Upper lobe of left lung (tissue), 6 donors: ENCODE measurements at regions not wholly inside any gene's neighbourhood (a gene's known extent, or its start where the extent isn't known, plus 50 kb on each side); places are given as distances from the start of the nearest gene placed in this dataset.
A peak's percentile ranks its signal among the peaks of the same experiment; 100 is the strongest.

Experiments
- ATAC-seq, 2 donors: fragments of 200-7000 bp; cut with Tn5 transposase; one replicate each; pipeline ENCODE4 v1.9.1; 2022; ENCODE audit warnings: mild to moderate bottlenecking in 2 of 2, moderate library complexity in 2 of 2; ENCODE audit not compliant: low FRiP score in 2 of 2
- DNase-seq, 2 donors: peaks; one replicate each; pipeline ENCODE4 v3.0.0-alpha.2; 2019 to 2020
- H3K27ac ChIP-seq, 4 donors: fragments of 200-600 bp; sonication (generic); one replicate each; pipeline ENCODE4 v1.5.1; 2016 to 2019
- H3K27me3 ChIP-seq, 4 donors: fragments of 200-600 bp; sonication (generic); one replicate each; pipeline ENCODE4 v1.5.1; 2017 to 2019
- H3K36me3 ChIP-seq, 4 donors: fragments of 200-600 bp; sonication (generic); one replicate each; pipeline ENCODE4 v1.5.1; 2016 to 2019
- H3K4me1 ChIP-seq, 4 donors: fragments of 200-600 bp; sonication (generic); one replicate each; pipeline ENCODE4 v1.5.1; 2018 to 2019
- H3K4me3 ChIP-seq, 4 donors: fragments of 200-600 bp; sonication (generic); one replicate each; pipeline ENCODE4 v1.5.1; 2017 to 2019; ENCODE audit warnings: mild to moderate bottlenecking in 2 of 4, moderate library complexity in 1 of 4
- H3K9me3 ChIP-seq, 4 donors: fragments of 200-600 bp; sonication (generic); one replicate each; pipeline ENCODE4 v1.5.1; 2018 to 2019
- CTCF ChIP-seq, 6 experiments: fragments of 450-650 bp in 4 of 6; fragments of 200-600 bp in 2 of 6; sonication (generic) in 2 of 6; IDR thresholded peaks; one replicate each; pipeline ENCODE4 v1.5.1; 2016 to 2019; ENCODE audit warnings: antibody characterized with exemption in 6 of 6
- EP300 ChIP-seq, 4 donors: sonication (generic); formaldehyde crosslinking; IDR thresholded peaks; one replicate each; pipeline ENCODE4 v1.5.1; 2017; ENCODE audit warnings: antibody characterized with exemption in 4 of 4, control low read depth in 2 of 4
- POLR2A ChIP-seq, 4 donors: fragments of 450-650 bp; IDR thresholded peaks; one replicate each; pipeline ENCODE4 v1.5.1; 2016 to 2017; ENCODE audit warnings: antibody characterized with exemption in 4 of 4, mild to moderate bottlenecking in 2 of 4
- POLR2AphosphoS5 ChIP-seq, 2 donors: sonication (generic); formaldehyde crosslinking; IDR thresholded peaks; one replicate each; pipeline ENCODE4 v1.5.1; 2017; ENCODE audit warnings: antibody characterized with exemption in 2 of 2
- WGBS, 2 donors: methylation state at CpG; one replicate each; pipeline ENCODE4 v1.1.5; 2017 to 2018; 5-methylcytosine and 5-hydroxymethylcytosine counted together
- donor health status: DM: no; HTN: no; CAD: no; lungs with moderate emphysema.
- donor health status: DM: no; HTN: yes; CAD: no; lungs with severe emphysema.

GRCh38 chr1:81549588-81550127, 251.1 kb upstream of the ADGRL2 start:
- Histone ChIP-seq H3K27me3 (no peaks in the 10 kb centered on the region), H3K36me3 (no peaks in the 10 kb centered on the region), H3K9me3 (no peaks in the 10 kb centered on the region), H3K4me3 (no peak overlapping the region), H3K4me1 (peaks cover 0 to 16% (median 10%) of the 10 kb centered on the region in 4 donors), H3K27ac (peak overlapping the region in 2 of 4 donors; percentile 2 to 3)
- no peak for DNase-seq
- TF ChIP-seq POLR2A (IDR thresholded peaks at IDR 0.05) = no peak
- TF ChIP-seq CTCF (IDR thresholded peaks at IDR 0.05) = peak in 4 of 6 experiments; percentile 16 to 40 (median 35)
- TF ChIP-seq EP300 (IDR thresholded peaks at IDR 0.05) = no peak
- no peak for TF ChIP-seq POLR2AphosphoS5 (IDR thresholded peaks at IDR 0.05)
- peak in 1 of 2 donors; percentile 57 for ATAC-seq
- 0 to 12% methylated on average over 1 of the region's 1 CpG for WGBS, 2 donors

- Histone ChIP-seq H3K4me1 (peaks cover 0 to 16% (median 10%) of the 10 kb centered on the region in 4 donors), H3K4me3 (no peak overlapping the region), H3K27ac (peak overlapping the region in 1 of 4 donors; percentile 3), H3K36me3 (no peaks in the 10 kb centered on the region), H3K27me3 (no peaks in the 10 kb centered on the region), H3K9me3 (no peaks in the 10 kb centered on the region)
- ATAC-seq (no peak), DNase-seq (no peak)
- WGBS, 2 donors = 51% methylated on average over 3 of the region's 3 CpGs
- no peak for TF ChIP-seq CTCF (IDR thresholded peaks at IDR 0.05)
- TF ChIP-seq POLR2A (IDR thresholded peaks at IDR 0.05) = no peak
- no peak for TF ChIP-seq EP300 (IDR thresholded peaks at IDR 0.05)
- no peak for TF ChIP-seq POLR2AphosphoS5 (IDR thresholded peaks at IDR 0.05)
Observed at GRCh38 chr1:81548918-81549587, 251.7 kb upstream of the ADGRL2 start.

GRCh38 chr1:81547912-81548303, 252.8 kb upstream of the ADGRL2 start:
- TF ChIP-seq POLR2A (IDR thresholded peaks at IDR 0.05) = no peak
- no peak for TF ChIP-seq POLR2AphosphoS5 (IDR thresholded peaks at IDR 0.05)
- no peak for TF ChIP-seq EP300 (IDR thresholded peaks at IDR 0.05)
- no peak for TF ChIP-seq CTCF (IDR thresholded peaks at IDR 0.05)
- 82 to 92% methylated on average over 2 of the region's 2 CpGs for WGBS, 2 donors
- ATAC-seq = no peak

GRCh38 chr1:81547261-81547911, 253.3 kb upstream of the ADGRL2 start:
- WGBS, 2 donors = 84 to 87% methylated on average over 6 of the region's 6 CpGs
- Histone ChIP-seq H3K27ac (no peak overlapping the region), H3K4me3 (no peak overlapping the region), H3K9me3 (no peaks in the 10 kb centered on the region), H3K36me3 (no peaks in the 10 kb centered on the region), H3K4me1 (peaks cover 0 to 16% (median 10%) of the 10 kb centered on the region in 4 donors), H3K27me3 (no peaks in the 10 kb centered on the region)
- no peak for TF ChIP-seq EP300 (IDR thresholded peaks at IDR 0.05)
- TF ChIP-seq POLR2AphosphoS5 (IDR thresholded peaks at IDR 0.05) = no peak
- TF ChIP-seq CTCF (IDR thresholded peaks at IDR 0.05) = no peak
- TF ChIP-seq POLR2A (IDR thresholded peaks at IDR 0.05) = no peak
- DNase-seq (no peak), ATAC-seq (no peak)

More at GRCh38 chr1:81547912-81548303, 252.8 kb upstream of the ADGRL2 start:
- Histone ChIP-seq H3K9me3 (no peaks in the 10 kb centered on the region), H3K4me3 (no peak overlapping the region), H3K4me1 (peaks cover 0 to 16% (median 10%) of the 10 kb centered on the region in 4 donors), H3K36me3 (no peaks in the 10 kb centered on the region), H3K27me3 (no peaks in the 10 kb centered on the region), H3K27ac (no peak overlapping the region)
- no peak for DNase-seq
